ENCODE measurements at regions not wholly inside any gene's neighbourhood (a gene's known extent, or its start where the extent isn't known, plus 50 kb on each side); places are given as distances from the start of the nearest gene placed in this dataset.
"Not testable (repeated sequence)": the region's sequence is repeated elsewhere in the genome, so short reads cannot be mapped to it uniquely, and the experiment has no call there.

DNA sequence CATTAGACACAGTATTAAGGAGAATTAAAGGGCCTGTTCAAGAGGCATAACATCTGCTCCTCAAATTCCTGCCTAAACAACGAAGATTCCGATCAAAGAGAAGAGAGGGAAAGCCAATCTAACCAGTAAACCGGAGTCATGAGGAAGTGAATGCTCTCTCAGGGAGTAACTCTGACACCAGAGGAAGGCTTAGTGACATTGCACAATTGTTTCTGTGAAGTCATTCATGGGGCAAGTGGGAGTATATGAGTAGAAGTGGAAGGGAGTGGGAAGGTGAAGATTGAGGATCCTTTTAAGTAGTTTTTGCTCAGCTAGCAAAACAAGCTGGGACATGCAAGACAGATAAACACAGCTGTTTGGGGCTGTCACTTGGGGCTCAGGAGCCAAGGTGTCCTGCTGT, 136.4 kb upstream of the FAM174A start:
- not testable (repeated sequence) for DNase-seq (ENCODE audit: extremely low read depth, low read depth)

DNA sequence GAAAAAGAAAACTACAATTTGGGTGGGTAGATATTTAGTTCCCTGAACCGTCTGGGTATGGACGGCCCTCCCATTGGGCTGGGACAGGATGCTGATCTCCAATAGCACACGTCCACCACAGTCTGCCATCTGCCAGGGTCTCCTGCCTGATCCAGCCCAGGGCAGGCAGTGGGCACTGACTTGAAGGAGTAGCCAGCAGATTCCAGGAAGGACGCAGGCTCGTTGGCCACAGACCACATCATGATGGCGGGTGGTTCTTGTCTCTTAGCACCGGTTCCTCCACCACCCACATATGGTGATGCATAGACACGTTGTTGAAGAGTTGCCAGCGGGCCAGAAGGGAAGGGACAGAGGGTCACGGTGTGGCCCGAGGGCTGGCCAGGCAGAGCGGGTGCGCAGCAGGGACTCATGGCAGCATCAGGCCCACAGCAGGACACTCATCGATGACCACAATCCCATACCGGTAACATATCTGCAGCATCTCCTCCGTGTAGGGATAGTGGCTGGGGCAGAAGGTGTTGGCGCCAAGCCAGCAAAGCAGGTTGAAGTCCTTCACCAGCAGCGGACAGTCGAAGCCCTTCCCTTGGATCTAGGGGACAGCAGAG, 155.8 kb upstream of the FAM174A start:
- not testable (repeated sequence) for DNase-seq (ENCODE audit: extremely low read depth, low read depth)

DNA sequence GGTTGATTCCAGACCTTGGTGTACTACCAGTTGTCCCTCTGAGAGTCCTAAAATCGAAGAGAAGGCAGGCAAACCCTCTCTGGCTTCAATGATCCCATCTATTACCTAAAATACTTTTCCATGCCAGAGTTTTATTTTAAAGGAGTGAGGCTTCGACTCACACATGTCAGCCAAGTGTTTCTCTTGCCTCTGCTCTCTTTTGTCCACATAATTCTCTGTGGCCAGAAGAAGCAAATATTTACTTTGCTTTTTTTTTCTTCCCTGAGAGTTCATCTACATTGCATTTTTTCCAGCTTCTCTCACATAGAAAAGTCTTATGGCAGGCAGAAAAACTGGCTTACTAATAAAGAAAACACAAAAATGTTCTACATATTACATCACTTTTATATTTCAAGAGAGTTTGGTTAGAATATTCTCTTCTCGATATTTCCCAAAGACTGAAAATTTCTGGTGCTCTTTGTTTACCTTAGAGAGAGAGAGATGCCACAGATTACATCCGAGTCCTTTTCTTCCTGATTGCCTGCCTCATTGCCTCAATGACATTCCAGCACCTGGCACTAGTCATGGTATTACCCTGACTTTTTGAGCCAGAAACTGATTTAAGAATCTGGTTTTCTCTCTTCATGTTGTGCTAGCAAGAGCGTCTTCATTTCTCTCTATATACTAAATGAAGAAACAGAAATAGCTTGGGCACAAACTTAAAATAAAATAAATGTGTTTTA, 170.3 kb upstream of the FAM174A start:
- not testable (repeated sequence) for DNase-seq (ENCODE audit: extremely low read depth, low read depth)

GRCh38 chr5:100364343-100364742, 170.8 kb upstream of the FAM174A start:
- DNase-seq (ENCODE audit: extremely low read depth, low read depth) = not testable (repeated sequence)

GRCh38 chr5:100359998-100360397, 175.2 kb upstream of the FAM174A start:
- DNase-seq (ENCODE audit: extremely low read depth, low read depth) = not testable (repeated sequence)

DNA sequence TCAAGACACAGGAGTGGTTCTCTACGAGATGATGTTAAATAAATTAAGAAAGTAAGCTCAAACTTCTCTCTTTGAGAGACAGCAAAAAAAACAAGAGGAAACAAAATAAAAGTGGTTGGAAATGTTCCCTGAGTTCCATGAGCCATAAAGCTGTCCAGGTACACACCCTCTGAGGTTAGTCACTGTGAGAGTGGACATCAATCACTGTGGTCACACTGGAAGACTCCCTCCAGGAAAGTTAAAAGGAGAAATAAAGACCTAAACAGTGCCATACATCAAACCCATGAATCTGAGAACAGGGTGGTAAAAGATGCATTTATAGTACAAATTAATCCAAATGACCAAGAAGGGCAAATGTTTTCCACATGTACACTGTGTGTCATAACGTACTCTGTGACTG, 188.9 kb upstream of the FAM174A start:
- DNase-seq (ENCODE audit: extremely low read depth, low read depth) = not testable (repeated sequence)

DNA sequence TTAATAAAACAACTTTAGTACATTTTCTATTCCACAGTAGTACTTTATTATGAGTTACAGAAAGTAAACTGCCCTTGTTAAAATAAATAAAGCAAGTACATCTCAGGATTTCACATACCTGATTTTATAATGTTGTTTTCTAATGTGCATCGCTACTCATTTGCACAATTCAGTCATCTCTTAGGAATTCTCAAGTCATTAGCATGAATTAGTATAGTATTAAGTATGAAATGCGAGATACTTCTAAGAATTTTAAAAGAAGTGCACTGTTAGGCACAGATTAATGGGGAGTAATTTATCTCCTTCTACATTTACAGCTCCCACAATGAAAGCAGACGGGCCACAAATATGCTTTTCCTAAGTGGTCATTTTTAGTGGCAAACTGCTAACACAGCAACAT, 193.7 kb upstream of the FAM174A start:
- DNase-seq (ENCODE audit: extremely low read depth, low read depth) = not testable (repeated sequence)

GRCh38 chr5:100322483-100322882, 212.7 kb upstream of the FAM174A start:
- DNase-seq (ENCODE audit: extremely low read depth, low read depth) = no peak

DNA sequence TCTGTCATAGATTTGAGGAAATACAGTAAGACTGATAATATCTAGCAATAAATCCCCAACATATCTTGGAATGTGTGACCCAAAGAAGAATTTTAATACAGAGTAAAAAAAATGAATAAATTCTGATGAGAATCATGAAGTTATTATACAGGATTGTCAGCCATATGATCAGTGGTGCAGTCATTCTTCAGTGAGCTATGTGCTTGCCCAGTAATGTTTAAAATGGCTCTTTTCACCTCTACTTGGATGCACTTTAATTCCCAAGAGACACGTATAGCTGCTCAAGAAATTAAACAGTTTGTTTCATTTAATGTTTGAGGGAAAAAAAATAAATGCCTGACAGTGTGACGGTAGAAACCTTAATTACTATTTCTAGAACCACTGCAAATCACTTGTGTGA, 215.3 kb upstream of the FAM174A start:
- no peak for DNase-seq (ENCODE audit: extremely low read depth, low read depth)

DNA sequence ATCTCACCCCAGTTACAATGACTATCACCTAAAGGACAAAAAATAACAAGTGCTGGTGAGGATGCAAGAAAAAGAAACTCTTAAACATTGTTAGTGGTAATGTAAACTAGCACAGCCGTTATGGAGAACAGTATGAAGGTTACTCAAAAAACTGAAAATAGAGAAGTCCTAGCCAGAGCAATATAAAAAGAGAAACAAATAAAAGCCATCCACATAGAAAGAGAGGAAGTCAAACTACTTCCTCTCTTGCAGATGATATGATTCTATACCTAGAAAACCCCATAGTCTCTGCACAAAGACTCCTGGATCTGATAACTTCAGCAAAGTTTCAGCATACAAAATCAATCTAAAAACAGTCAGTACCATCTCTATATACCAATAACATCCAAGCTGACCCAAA, 221.5 kb upstream of the FAM174A start:
- DNase-seq (ENCODE audit: extremely low read depth, low read depth) = no peak

DNA sequence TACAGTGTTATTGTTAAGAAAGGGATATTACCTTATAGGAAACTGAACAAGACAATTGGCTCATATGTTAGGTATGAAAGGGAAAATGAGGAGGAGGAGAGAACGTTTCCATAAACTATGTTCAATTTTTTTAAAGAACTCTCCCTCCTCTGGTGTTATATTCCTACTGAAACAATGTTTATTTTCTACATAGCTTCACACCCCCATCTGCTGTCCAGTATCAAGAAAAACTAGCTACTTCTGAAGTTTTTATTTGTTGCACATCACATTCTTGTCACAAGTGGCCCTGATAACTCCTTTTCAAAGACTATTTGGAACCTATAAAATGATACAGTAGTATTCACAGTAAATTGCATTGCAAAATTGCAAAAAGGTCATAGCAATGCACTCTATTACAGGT, 223.4 kb upstream of the FAM174A start:
- DNase-seq (ENCODE audit: extremely low read depth, low read depth) = no peak

- DNase-seq (ENCODE audit: extremely low read depth, low read depth) = no peak
These were observed 229.2 kb upstream of the FAM174A start for GRCh38 chr5:100306000-100306399.

DNA sequence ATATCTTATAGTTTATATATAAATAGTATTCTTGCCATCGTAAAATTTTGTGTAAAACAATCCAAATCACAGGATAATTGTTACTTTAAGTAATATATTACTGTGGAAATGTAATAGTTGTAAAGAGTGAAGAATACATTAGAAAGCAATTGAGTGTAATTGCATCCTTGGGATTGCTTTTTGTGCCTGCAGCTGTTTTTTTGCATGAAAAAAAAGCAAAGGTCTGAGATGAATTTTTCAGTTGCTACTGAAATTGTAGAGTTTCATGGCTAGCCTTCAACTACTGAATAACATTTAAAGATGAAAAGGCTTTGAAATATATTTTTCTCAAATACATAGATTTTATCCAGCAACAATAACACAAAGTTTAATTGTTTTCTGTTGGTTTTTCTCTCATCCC, 232.0 kb upstream of the FAM174A start:
- DNase-seq (ENCODE audit: extremely low read depth, low read depth) = no peak

GRCh38 chr5:100299261-100299660, 235.9 kb upstream of the FAM174A start:
- DNase-seq (ENCODE audit: extremely low read depth, low read depth) = no peak

DNA sequence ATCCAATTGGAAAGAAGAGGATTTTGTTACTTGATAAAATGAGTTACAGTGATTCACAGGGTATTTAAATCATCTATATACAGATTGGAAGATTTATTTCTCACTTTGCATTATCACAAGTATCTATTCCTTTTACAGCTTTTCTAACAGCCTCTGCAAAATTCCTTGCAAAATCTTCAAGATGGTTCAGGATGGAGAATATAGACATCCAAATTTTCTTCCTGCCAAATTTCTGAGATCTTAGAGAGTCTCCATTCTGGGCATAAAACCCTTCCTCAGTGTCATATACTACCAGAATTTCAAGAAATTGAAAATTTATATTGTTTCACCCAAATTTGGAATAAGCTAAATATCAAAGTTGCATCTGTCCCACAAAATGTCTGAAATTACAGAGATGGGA, 259.1 kb upstream of the FAM174A start:
- no peak for DNase-seq (ENCODE audit: extremely low read depth, low read depth)

DNA sequence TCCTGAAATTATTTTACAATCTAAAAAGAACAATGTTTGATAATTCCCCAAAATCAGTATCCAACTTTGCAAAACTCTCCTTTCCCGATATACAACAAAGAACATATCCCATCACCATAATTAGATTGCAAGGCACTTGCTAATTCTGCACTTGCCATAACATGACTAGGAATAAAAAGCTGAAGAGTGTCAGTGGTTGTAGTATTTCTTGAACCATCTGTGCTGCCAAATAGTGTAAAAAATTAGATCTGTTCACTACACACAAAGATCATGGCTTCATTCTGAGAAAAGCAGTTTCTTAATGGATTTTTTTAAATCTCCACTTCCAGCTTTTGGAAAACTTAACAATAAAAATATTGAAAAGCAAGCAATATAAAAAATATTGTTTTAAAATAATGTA, 259.5 kb upstream of the FAM174A start:
- DNase-seq (ENCODE audit: extremely low read depth, low read depth) = no peak

DNA sequence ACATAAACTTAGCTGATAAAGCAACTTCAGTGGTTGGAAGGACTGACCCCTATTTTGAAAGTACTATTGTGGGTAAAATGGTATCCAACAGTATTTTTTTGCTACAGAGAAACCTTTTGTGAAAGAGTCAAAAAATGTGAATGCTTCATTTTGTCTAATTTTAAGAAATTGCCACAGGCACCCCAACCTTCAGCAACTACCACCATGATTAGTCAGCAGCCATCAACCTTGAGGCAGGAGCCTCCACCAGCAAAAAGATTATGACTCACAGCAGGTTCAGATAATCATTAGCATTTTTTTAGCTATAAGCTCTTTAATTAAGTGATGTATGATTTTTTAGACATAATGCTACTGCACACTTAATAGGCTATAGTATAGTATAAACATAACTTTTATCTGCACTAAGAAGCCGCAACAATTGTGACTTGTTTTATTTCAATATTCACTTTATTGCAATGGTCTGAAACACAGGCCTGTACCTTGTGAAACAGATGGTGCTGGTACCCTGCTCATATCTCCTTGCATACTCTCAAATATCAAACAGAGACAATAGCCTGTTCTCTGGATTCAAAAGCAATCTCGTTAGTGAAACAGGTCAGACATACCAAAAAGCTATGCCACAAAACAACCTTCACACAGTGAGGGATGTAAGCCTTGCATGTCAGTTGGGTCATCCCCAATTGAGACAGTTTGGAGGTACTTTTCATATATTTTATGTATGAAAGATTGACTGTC, 261.2 kb upstream of the FAM174A start:
- no peak for DNase-seq (ENCODE audit: extremely low read depth, low read depth)

GRCh38 chr5:100270023-100270771, 265.0 kb upstream of the FAM174A start:
- DNase-seq (ENCODE audit: extremely low read depth, low read depth) = no peak

- DNase-seq (ENCODE audit: extremely low read depth, low read depth) = no peak
These were observed 274.2 kb upstream of the FAM174A start for GRCh38 chr5:100260968-100261367.

GRCh38 chr5:100252944-100253343, 282.2 kb upstream of the FAM174A start:
- no peak for DNase-seq (ENCODE audit: extremely low read depth, low read depth)

DNA sequence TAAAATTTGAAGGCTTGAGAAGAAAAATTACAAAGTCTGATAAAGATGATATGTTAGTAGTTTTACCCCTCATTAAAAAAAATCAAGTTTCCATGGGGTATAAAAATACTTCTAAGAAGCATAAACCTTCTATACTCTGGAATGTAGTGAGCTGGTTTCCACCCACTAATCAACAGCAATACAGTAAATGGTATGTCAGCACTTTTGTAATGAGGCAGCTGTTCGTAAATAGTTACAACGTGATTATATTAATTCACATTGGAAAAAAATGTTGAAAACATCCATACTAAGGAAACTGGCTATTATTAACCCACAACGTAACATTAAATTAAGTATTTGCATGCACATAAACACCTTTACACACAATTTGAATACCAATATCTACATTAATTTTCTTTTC, 283.1 kb upstream of the FAM174A start:
- no peak for DNase-seq (ENCODE audit: extremely low read depth, low read depth)

Data from NCI-H460 (cell line).